Umbilical cord (tissue), 1 donor: ENCODE measurements at regions not wholly inside any gene's neighbourhood (a gene's known extent, or its start where the extent isn't known, plus 50 kb on each side); places are given as distances from the start of the nearest gene placed in this dataset.
A peak's percentile ranks its signal among the peaks of the same experiment; 100 is the strongest.
"Not testable (repeated sequence)": the region's sequence is repeated elsewhere in the genome, so short reads cannot be mapped to it uniquely, and the experiment has no call there.

Experiments
- DNase-seq: peaks from one replicate; pipeline ENCODE4 v3.0.0-alpha.2; 2015; ENCODE audit warnings: low spot score

DNA sequence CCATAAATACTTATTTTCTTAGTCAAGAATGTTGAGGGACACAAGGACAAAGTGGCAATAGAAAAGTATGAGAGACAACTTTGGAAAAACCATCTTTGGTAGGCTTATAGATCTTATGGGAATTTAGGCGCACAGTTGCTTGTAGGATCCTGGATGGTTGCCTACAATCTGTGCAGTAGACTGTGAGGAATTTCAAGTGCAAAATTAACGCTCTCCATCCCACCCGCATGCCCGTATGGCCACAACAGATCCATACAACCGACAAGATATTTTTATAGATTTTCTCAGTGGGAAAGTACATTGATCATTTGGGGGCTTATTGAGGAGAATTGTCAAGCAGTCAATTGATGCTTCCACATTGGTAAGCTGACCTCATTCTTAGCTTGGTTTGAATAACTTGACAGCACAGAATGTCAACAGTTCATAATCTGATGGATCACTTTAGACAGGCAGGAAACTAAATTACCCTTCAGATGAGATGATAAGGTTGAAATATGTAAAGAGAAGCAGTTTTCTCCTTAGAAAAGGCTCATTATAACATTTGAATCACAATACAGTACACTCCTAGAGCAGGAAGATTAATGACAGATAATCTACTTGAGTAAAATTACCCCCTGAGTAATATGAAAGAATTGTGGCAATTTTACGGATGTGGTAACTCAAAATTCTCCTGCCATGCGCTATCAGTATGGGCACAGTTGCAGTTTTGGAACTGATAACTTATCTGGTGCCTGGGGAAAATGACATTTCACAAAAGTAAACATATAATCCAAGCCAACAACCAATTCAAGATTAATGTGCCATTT lies 479.7 kb downstream of the KIF20B start:
- DNase-seq = no peak

DNA sequence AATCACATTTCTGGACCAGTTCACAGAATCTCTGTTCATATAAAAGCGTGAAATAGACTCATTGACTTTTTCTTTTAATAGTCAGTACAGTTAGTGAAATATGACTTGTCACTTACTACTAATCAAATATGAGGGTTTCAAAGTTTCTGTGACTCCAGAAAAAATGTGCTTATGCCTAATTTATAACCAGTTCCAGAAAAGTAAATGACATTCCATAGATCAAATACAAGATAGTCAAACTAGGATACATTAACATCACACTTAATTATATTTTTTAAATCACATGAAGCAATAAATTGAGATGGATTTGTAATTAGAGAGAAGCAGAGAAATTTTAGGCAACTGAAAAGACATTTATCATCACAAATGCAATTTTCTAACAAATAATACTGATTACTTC lies 491.4 kb downstream of the KIF20B start:
- DNase-seq = no peak

DNA sequence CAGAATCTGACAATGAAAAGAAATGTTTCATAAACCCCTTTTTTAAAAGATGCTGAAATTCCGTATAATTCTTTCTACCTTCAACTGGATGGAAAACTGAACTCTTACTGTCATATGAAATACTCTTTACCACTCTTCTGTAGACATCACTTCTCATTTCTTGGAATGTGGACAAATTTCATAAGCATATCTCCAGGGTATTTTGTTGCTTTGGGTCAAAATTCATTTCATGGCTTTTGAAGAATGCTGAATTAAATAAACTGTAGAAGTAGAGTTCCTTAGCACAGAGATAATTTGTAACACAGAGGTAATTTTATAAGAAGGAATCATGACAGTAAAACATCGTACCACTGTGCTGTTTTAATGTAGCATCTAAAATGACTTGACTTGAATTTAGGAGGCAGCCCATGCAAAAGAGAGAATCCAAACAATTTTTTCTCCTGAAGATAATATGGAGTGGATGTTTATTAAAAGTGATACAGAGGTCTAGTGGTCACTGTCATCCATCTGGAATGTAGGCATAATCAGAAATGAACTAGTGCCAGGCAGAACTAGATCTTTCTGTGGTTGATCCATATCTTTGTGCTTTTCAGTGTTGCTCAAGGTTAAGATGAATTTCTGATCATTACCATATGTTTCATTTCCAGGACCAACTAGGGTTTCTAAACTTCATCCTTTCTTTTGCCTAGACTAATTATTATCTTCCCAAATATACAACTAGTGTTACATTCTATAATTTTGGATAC lies 492.0 kb downstream of the KIF20B start:
- peak; percentile 9 for DNase-seq

DNA sequence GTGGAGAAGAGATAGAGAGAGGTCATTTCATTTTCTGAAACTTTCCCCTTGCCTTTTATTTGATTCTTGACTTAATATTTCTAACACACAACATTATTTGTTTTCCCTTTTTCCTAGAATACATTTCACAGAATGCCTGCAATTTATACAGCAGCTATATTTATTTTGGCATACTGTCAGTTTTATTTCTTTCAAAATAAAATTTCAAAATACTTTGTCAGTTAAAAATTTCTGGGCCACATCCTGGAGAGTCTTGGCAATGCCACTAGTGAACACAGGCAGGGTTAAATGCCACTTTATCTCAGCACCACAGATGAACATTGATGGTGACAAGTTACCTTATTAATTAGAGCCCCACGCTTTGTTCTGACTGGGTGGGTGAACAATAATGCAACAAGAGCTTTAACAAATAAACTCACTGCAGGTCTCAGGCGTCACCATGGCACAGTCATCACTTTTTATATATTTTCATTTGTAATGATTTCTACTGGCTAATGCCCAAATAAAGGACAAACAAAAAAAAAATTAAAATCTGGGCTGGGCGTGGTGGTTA lies 494.0 kb downstream of the KIF20B start:
- no peak for DNase-seq

DNA sequence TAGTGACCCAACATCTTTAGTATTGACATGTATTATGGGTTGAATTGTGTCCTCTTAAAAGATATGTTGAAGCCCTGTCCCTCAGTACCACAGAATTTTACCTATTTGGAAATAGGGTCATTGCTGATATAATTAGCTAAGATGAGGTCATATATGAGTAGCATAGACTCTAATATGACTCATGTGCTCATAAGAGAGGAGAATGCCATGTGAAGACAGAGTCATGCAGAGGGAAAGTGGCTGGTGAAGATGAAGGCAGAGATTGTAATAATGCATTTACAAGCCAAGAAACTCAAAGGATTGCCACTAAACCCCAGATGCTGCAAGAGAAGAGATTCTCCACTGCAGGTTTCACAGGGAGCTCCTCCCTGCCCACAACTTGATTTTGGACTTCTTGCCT lies 496.4 kb downstream of the KIF20B start:
- no peak for DNase-seq

DNA sequence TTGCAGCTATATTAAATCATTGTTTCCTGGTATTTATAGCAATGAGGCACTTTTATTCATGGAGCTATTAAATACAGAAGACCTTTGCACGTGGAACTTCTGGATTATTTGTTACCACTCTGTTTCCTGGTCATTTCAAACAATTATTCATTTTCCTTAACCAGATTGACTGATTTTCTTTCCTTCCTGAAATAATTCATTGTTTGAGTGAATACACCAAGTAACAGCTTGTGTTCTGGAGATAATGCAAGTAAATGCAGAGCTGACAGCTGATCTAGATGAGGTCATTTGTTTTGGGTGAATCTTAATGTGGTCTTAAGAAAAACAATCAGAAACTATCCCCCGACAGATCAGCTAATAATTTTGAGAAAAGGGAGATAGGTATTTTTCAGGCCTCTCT lies 497.7 kb downstream of the KIF20B start:
- no peak for DNase-seq

DNA sequence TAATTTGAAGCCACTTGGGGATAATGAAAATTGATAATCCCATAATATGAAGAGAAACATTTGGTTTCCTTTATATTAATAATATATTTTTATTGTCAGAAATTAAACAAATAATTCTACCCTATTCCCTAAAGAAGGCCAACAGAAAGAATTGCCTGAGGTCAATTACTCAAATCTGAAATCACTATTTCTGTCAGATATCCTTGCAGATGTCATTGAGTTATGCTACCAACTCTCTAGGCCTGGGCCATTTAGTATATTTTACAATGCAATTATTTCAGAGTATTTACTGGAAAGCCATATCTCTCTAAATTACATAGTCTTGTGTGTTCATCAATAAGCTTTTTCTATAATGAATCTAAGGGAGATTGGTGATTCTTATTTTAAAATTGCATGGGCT lies 498.1 kb downstream of the KIF20B start:
- no peak for DNase-seq

DNA sequence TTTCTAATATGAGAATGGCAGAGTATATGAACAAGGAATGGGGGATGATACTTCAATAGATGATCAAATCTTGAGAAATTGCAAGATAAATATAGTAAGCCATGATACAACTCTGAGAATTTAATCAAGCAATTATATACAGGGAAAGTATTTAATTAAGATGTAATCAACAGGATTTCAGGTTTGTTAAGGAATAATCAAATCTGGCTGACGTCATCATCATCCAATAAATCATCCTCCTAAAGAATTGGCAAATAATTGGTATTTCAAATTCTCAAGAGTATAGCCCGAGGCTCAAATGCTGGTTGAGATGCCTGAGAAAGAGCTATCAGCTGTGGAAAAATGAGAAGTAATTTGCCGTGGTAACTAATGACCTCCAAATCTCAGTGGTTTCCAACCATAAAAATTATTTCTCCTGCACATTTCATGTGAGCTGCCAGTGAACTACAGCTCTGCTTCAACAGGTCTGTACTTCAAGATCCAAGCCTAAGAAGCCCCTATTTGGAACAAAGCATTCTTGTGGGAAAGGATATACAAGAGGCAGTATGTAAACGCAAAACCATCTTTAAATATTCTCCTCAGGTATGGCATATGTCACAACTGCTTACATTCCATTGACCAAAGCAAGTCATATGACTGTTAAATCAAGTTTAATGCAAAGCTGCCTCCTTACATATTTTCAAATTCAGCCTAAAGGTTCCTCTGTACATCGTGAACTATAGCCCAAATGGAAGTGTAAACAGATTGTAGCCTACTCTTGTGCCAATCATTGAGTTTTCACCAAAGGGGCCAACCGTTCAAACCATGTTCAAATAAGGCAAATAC lies 503.0 kb downstream of the KIF20B start:
- DNase-seq = no peak

DNA sequence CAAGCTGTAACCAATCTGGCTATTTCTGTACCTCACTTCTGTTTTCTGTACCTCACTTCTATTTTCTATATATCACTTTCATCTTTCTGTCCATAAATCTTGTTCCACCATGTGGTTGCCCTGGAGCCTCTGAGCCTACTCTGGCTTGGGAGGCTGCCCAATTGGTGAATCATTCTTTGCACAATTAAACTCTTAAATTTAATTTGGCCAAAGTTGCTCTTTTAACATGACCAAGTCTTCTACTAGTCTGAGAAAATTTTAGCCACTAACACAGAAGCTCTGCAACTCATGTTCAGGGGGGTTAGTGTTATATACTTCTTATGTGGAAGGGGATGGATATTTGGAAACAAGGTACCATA lies 503.5 kb downstream of the KIF20B start:
- DNase-seq = no peak

DNA sequence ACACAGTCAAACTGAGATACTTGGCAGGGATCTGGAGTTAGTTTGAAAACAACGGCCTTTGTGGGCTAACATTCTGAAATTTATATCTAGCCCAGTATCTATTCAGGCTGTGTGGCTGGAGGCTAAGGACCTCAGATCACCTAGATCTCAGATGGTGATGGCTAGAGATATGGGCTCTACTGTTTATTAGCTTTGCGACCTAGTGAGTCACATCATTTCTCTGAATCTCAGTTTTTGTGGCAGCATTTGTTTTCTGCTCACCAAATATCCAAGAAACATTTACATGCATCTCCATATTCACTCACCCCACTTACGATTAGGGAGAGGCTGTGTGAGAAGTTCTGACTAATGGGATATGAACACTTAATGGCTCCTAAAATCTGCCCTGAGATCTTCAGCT lies 503.9 kb downstream of the KIF20B start:
- DNase-seq = no peak

DNA sequence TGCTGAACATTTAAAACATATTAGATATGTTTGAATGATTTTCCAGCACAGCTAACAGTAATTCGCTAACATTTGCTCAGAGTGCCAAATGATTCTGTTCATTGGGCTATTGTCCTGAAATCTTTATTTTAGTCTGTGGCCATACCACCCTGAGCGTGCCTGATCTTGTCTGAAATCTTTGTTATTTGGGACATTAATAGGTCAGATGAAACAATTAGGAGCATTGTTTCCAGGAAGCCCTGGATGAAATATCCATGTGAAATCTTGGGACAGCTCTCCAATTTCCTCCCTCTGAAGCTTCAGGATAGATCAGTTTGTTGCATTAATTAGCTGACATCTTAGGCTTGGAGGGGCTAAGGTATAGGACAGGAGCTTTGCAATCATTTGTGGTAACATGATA lies 512.0 kb downstream of the KIF20B start:
- DNase-seq = no peak

DNA sequence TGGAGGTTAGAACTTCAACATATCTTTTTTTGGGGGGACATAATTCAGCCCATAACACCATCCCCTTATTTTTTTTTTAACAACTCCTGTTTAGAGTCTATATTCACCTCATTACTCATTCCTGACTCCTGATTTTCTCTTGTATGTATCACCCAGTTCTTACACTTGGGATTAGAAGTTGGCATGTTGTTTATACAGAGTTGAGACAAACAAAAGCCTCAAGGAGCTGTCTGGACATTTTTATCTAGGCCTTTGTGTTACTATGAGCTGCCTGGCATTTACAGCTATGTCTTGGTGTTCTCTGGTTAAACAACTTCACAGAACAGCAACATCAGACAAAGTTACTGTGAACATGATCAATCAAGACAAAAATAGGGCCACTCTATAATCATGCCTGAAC lies 517.5 kb downstream of the KIF20B start:
- no peak for DNase-seq

DNA sequence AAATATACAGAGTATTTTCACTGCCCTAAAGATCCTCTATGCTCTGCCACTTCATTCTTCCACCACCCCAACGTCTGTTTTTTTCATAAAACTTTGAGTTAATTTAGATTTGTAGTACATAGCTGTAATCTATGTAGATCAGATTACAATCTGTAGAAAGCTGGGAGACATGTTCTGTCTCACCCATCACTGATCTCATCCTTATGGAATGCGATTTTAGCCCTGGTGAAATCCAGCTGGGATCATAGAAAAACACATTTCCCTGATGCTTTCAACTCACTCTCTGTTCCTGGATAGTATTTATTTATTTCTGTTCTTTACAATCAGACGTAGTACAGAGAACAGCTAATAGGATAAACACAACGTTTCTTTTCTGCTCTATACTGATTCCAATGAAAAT lies 521.0 kb downstream of the KIF20B start:
- peak; percentile 88 for DNase-seq

DNA sequence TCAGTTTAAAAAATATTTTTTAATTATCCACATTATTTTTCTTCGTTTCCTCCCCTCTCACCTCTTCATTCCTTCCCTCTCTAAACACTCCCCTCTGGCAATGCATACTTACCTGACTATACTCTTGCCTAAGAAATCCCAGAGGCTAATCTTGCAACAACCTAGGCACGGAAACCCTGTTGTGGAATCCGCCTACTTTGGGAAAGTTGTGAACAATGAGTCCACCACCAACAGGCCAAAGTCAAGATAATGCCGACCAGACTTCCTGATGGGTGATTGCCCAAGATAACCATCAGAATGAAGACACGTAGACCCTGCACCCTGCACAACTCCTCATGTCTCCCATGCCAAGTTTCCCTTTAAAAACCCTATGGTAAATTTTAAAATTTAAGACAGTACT lies 521.5 kb downstream of the KIF20B start:
- DNase-seq = no peak

DNA sequence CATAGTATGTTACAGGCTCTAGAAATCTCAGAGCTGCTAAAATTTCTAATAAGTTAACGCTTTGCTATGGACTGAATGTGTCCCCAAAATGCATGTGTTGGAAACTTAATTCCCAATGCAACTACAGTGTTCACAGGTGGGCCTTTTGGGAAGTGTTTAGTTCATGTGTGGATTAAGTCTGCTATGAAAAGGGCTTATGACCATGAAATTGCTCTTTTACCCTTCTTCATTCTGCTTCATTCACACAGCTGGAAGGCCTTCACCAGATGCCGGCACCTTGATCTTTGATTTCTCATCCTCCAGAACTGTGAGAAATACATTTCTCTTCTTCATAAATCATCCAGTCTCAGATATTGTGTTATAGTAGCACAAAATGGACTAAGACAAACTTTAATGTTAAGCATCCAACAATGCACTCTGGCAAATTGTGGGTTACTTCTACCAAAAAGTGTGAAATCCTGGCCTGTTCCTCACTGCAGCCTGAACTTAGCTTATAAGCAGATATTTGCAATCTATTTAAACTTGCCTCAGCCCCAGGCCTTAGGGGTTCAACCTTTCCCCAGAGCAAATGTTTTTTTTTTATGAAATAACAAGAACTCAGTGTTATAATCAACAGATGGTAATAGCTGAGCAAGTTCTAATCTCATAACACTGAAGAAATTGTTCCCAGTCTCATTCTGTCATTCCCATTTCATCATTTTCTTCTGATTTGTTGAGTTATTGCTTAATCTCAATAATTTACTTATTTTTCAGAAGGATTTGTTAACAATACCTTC lies 523.6 kb downstream of the KIF20B start:
- DNase-seq = no peak

DNA sequence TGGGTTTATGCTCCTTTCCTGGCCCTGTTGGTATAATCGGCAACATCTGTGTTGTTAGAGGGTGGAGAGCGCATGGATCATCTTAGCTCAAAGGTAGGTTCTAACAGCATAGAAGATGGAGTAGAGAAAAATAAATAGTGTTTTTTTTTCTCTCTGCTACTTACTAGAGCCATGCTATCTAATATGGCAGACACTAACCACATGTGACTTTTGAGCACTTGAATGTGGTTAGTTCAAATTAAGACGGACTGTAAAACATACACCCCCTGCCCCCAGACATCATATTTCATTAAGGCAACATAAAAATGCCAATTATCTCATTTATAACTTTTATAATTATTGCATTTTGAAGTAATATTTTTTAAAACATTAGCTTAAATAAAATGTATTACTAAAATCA lies 525.1 kb downstream of the KIF20B start:
- DNase-seq = no peak

DNA sequence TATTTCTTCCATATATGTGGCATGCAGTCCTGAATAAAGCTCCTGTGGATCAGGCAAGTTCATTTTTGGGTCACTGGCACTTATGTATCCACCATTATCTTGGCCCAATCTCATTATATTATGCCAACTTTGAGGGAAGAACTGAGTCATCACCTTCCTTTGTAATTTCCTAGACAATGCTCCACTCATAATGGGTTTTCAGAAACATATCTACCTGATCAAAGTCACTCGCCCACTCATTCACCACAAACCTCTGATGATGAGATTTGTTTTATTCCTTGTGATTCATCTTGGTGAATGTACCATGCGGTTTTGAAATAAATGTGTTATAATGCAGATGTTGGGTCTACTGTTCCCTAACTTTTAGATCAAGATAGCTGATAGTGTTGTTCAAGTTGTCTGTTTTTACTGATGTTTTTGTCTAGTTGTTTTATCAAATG lies 525.8 kb downstream of the KIF20B start:
- no peak for DNase-seq

DNA sequence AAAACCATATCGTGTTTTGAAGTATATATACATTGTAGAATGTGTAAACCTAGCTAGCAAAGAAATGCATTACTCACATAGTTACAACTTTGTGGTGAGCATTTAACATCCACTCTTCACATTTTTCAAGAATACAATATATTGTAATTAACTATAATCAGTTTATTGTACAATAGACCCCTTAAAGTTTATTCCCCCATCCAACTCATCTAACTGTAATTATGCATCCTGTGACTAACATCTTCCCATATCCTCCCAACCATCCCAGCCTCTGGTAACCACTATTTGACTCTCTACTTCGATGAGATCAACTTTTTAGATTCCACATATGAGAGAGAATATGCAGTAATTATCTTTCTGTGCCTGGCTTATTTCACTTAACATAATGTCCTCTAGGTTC lies 526.4 kb downstream of the KIF20B start:
- DNase-seq = no peak

DNA sequence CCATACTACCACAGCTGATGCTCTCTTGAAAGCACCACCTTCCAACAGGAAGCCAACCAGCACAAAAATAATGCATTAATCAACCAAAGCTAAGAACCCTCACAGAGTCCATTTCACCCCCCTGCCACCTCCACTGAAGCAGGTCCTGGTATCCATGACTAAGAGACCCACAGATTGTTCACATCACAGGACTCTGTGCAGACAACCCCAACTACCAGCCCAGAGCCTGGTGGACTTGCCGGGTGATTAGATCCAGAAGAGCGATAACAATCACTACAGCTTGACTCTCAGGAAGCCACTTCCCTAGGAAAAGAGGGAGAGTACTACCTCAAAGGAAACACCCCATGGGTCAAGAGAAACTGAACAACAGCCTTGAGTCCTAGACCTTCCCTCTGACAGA lies 528.1 kb downstream of the KIF20B start:
- no peak for DNase-seq

DNA sequence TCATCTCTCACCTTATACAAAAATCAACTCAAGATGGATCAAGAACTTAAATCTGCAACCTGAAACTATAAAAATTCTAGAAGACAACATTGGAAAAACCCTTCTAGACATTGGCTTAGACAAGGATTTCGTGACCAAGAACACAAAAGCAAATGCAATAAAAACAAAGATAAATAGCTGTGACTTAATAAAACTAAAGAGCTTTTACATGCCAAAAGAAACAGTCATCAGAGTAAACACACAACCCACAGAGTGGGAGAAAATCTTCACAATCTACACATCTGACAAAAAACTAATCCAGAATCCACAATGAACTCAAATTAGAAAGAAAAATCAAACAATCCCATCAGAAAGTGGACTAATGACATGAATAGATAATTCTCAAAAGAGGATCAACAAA lies 532.4 kb downstream of the KIF20B start:
- DNase-seq = not testable (repeated sequence)

DNA sequence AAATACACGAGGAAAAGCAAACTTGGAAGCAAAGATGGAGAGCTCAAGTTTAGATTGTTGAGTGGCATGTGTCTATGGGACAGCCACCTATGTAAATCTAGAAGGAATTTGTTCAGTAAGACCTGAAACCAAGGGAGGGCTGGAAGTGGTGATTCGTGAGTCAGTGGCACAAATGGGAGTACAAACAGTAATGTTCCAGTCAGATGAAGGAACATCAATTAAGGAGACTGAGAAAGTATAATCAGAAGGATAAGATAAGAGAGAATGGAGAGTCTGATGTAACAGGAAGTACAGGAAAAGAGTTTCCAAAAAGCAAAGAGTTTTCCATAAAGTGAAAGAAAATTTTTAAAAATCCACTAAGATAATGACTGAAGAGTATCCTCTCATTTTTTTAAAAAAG lies 544.2 kb downstream of the KIF20B start:
- DNase-seq = no peak
